IMR-90 (cell line): ENCODE measurements at regions not wholly inside any gene's neighbourhood (a gene's known extent, or its start where the extent isn't known, plus 50 kb on each side); places are given as distances from the start of the nearest gene placed in this dataset.

Experiments used
- ATAC-seq: fragments of 200-7000 bp; cut with Tn5 transposase; 2 replicates; pipeline ENCODE4 v1.9.1; 2020; ENCODE audit warnings: low read depth, mild to moderate bottlenecking, moderate library complexity
- BruUV-seq: library from RNA; stranded (reverse); fragments of 400-500 nt; replicated peaks from 2 replicates; lab custom pipeline; 2021; lab: Mats Ljungman, UMichigan
- CTCF ChIA-PET: fragments of 300-600 bp; formaldehyde crosslinking; extraction: SDS; loops from one replicate; lab custom pipeline; 2021; ENCODE audit warnings: antibody characterized with exemption; lab: Yijun Ruan, JAX
- POLR2A ChIA-PET: fragments of 300-600 bp; sonication (Branson Sonifier 250); formaldehyde crosslinking; loops from one replicate; lab custom pipeline; 2022; ENCODE audit warnings: antibody characterized with exemption; ENCODE audit not compliant: unreplicated experiment; lab: Charles Lee
- DNase-seq: peaks from one replicate; pipeline ENCODE4 v3.0.0; 2013
- H2AFZ ChIP-seq: replicated peaks from 2 replicates; pipeline ENCODE3; 2013; ENCODE audit warnings: low read length, mild to moderate bottlenecking; ENCODE audit not compliant: poor library complexity
- H2AK5ac ChIP-seq: 2 replicates; pipeline ENCODE4 v1.6.1; 2013; ENCODE audit warnings: low read depth, low read length, inconsistent platforms
- H2AK9ac ChIP-seq: replicated peaks from 2 replicates; pipeline ENCODE3; 2013; ENCODE audit warnings: mild to moderate bottlenecking, low read depth, low read length, moderate library complexity; ENCODE audit not compliant: poor library complexity
- H2BK120ac ChIP-seq: 2 replicates; pipeline ENCODE4 v1.6.1; 2013; ENCODE audit warnings: low read depth, low read length, inconsistent platforms
- H2BK15ac ChIP-seq: 3 replicates; pipeline ENCODE4 v1.6.1; 2013; ENCODE audit warnings: low read depth, low read length, inconsistent platforms
- H2BK20ac ChIP-seq: 2 replicates; pipeline ENCODE4 v1.6.1; 2013; ENCODE audit warnings: low read depth, mild to moderate bottlenecking, inconsistent platforms, low read length, moderate library complexity
- H2BK5ac ChIP-seq: 2 replicates; pipeline ENCODE4 v1.6.1; 2013; ENCODE audit warnings: mild to moderate bottlenecking, low read depth, low read length, inconsistent platforms; ENCODE audit not compliant: poor library complexity, severe bottlenecking
- H3K14ac ChIP-seq: replicated peaks from 2 replicates; pipeline ENCODE4 v1.6.1; 2013; ENCODE audit warnings: low read depth, low read length, inconsistent platforms
- H3K18ac ChIP-seq: 2 replicates; pipeline ENCODE4 v1.6.1; 2013; ENCODE audit warnings: low read depth, low read length, control low read depth
- H3K23ac ChIP-seq: 2 replicates; pipeline ENCODE4 v1.6.1; 2013; ENCODE audit warnings: low read depth, low read length, inconsistent platforms
- H3K27ac ChIP-seq: 2 replicates; pipeline ENCODE4 v1.5.1; 2013; ENCODE audit warnings: mild to moderate bottlenecking, control low read depth, low read length; ENCODE audit not compliant: insufficient read depth
- H3K27me3 ChIP-seq: 2 replicates; pipeline ENCODE4 v1.6.1; 2013; ENCODE audit warnings: low read length; ENCODE audit not compliant: control insufficient read depth, insufficient read depth
- H3K36me3 ChIP-seq: 2 replicates; pipeline ENCODE4 v1.6.1; 2013; ENCODE audit warnings: low read length, mixed read lengths; ENCODE audit not compliant: control insufficient read depth, insufficient read depth
- H3K4ac ChIP-seq: 2 replicates; pipeline ENCODE4 v1.6.1; 2013; ENCODE audit warnings: low read depth, low read length, inconsistent platforms
- H3K4me1 ChIP-seq: 2 replicates; pipeline ENCODE4 v1.6.1; 2013; ENCODE audit warnings: low read length, mixed read lengths; ENCODE audit not compliant: control insufficient read depth, insufficient read depth
- H3K4me2 ChIP-seq: 2 replicates; pipeline ENCODE4 v1.6.1; 2013; ENCODE audit warnings: low read depth, mild to moderate bottlenecking, control low read depth, low read length, moderate library complexity
- H3K4me3 ChIP-seq: 2 replicates; pipeline ENCODE4 v1.5.1; 2013; ENCODE audit warnings: low read depth, mild to moderate bottlenecking, control low read depth, low read length, moderate library complexity; ENCODE audit not compliant: insufficient read depth
- H3K56ac ChIP-seq: 2 replicates; pipeline ENCODE4 v1.6.1; 2013; ENCODE audit warnings: low read length, inconsistent platforms; ENCODE audit not compliant: insufficient read depth; ENCODE audit errors: extremely low read depth
- H3K79me1 ChIP-seq, 2 experiments: 2 replicates each; pipeline ENCODE4 v1.6.1; 2013; ENCODE audit warnings: low read length in 2 of 2, inconsistent platforms in 1 of 2, low read depth in 1 of 2
- H3K9ac ChIP-seq: 2 replicates; pipeline ENCODE4 v1.6.1; 2013; ENCODE audit warnings: low read depth, low read length, control low read depth
- H3K9me1 ChIP-seq: 2 replicates; pipeline ENCODE4 v1.6.1; 2013; ENCODE audit warnings: low read length, inconsistent platforms; ENCODE audit not compliant: insufficient read depth
- H3K9me3 ChIP-seq: 2 replicates; pipeline ENCODE4 v1.6.1; 2013; ENCODE audit warnings: low read length; ENCODE audit not compliant: control insufficient read depth, insufficient read depth
- H4K20me1 ChIP-seq: 2 replicates; pipeline ENCODE4 v1.6.1; 2013; ENCODE audit warnings: low read length, inconsistent platforms; ENCODE audit not compliant: insufficient read depth
- H4K5ac ChIP-seq: 2 replicates; pipeline ENCODE4 v1.6.1; 2013; ENCODE audit warnings: mild to moderate bottlenecking, low read depth, low read length, control low read depth
- H4K8ac ChIP-seq, 2 experiments: 2 replicates each; pipeline ENCODE4 v1.6.1; 2013; ENCODE audit warnings: low read depth in 2 of 2, low read length in 2 of 2, control low read depth in 1 of 2, inconsistent platforms in 1 of 2
- H4K91ac ChIP-seq: 2 replicates; pipeline ENCODE4 v1.6.1; 2013; ENCODE audit warnings: low read depth, low read length, inconsistent platforms; ENCODE audit not compliant: insufficient read depth
- FOS ChIP-seq: fragments of 150-350 bp; IDR thresholded peaks from 2 replicates; pipeline ENCODE4 v1.6.1; 2016; ENCODE audit warnings: low read depth, low read length
- MAZ ChIP-seq: IDR thresholded peaks from 2 replicates; pipeline ENCODE4 v1.6.1; 2012; ENCODE audit warnings: low read depth, mild to moderate bottlenecking, low read length, improper control_type of control experiment, moderate library complexity, borderline replicate concordance
- MXI1 ChIP-seq: IDR thresholded peaks from 2 replicates; pipeline ENCODE4 v1.6.1; 2012; ENCODE audit warnings: low read depth, mild to moderate bottlenecking, low read length, moderate library complexity, borderline replicate concordance
- SMC3 ChIP-seq: fragments of 150-350 bp; IDR thresholded peaks from 2 replicates; pipeline ENCODE4 v1.6.1; 2016; ENCODE audit warnings: low read depth, mild to moderate bottlenecking, antibody characterized with exemption, low read length, moderate library complexity
- WGBS, 2 experiments: methylation state at CpG; one replicate each; pipeline versions ENCODE4 v1.1.5 to v1.1.7; 2013; ENCODE audit warnings: missing lambda C conversion rate in 2 of 2; ENCODE audit not compliant: insufficient read length in 1 of 2; ENCODE audit errors: extremely low coverage in 2 of 2; 5-methylcytosine and 5-hydroxymethylcytosine counted together
- dilution Hi-C: fragments of 300-500 bp; cut with HindIII; formaldehyde crosslinking; loops from one replicate; pipeline ENCODE4 v1.14.3; 2018; ENCODE audit warnings: low sequenced_read_pairs; ENCODE audit not compliant: unreplicated experiment
- in situ Hi-C: fragments of 300-500 bp; cut with MboI; formaldehyde crosslinking; loops from 3 replicates; pipeline ENCODE4 v1.14.3; 2019; ENCODE audit warnings: low sequenced_read_pairs, inconsistent platforms, mixed read lengths
- intact Hi-C: fragments of 100-400 bp; cut with micrococcal nuclease; formaldehyde crosslinking; loops from 2 replicates; pipeline ENCODE4 v1.10.0; 2022

DNA sequence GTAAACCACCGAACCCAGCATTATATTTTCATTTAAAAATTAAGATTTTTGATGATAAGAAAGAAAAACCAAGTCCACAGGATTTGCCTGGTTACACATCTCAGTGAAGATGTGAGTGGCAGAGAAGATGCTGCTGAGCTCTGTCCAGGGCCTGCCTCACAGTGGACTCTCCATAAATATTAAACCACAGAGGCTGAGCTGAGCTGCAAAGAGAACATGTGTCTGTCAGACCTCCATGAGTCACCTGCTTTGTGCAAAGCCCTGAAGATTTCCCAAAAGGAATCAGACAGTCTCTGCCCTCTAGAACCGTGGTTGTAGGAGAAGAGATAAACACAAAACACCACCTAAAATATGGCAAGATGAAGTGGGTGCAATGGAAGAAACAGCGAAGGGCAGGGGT is 127.2 kb upstream of the TSC22D1 start:
- no peak overlapping the region for H3K9ac ChIP-seq
- no peak overlapping the region for H3K4me2 ChIP-seq
- peaks cover 7% of the 10 kb centered on the region; the same call in 1 of the 2 replicates for H3K9me1 ChIP-seq
- H3K9me3 ChIP-seq, result no peaks in the 10 kb centered on the region
- H3K23ac ChIP-seq, result no peak overlapping the region
- 0 out of 2 replicates have a peak overlapping the region, but pooled peaks have one; percentile 30 for H2BK120ac ChIP-seq
- peak overlapping the region; percentile 77 for H2AFZ ChIP-seq
- peak; percentile 87 for DNase-seq
- no peak overlapping the region for H3K4me3 ChIP-seq
- dilution Hi-C loops (no loop called here), intact Hi-C loops (no loop called here), in situ Hi-C loops (no loop called here)
- H3K4ac ChIP-seq, result peak overlapping the region; percentile 17; the same call in 1 of the 2 replicates
- H3K36me3 ChIP-seq, result no peaks in the 10 kb centered on the region
- WGBS, 2 experiments, result 100% methylated on average over 1 of the region's 3 CpGs; no CpG with 5 or more reads in 1 of the 2 experiments
- 0 out of 2 replicates have a peak, but pooled peaks cover 1% of the 10 kb centered on the region for H3K4me1 ChIP-seq
- BruUV-seq, result no TSS peak
- peak overlapping the region in 1 of 2 experiments; percentile 71; a peak in 1 of 4 replicates for H4K8ac ChIP-seq
- no peak overlapping the region for H2BK20ac ChIP-seq
- H3K79me1 ChIP-seq, result no peaks in the 10 kb centered on the region; a peak in 1 of 4 replicates
- no peak overlapping the region for H3K18ac ChIP-seq
- no peak overlapping the region for H4K91ac ChIP-seq
- POLR2A ChIA-PET, result no interaction called here
- H2AK9ac ChIP-seq, result peak overlapping the region; percentile 66
- H3K27ac ChIP-seq, result no peak overlapping the region
- H3K14ac ChIP-seq, result peak overlapping the region; percentile 54; the same call in 1 of the 2 replicates
- TF ChIP-seq SMC3 (peak; percentile 6; the same call in 1 of the 2 replicates), MXI1 (peak; percentile 68; the same call in 1 of the 2 replicates), MAZ (no peak), FOS (0 out of 2 replicates have a peak, but pooled peaks have one; percentile 9)
- H2BK5ac ChIP-seq, result peak overlapping the region; percentile 44
- ATAC-seq, result peak; percentile 89
- no peak overlapping the region for H2AK5ac ChIP-seq
- no peaks in the 10 kb centered on the region for H3K27me3 ChIP-seq
- H4K5ac ChIP-seq, result no peak overlapping the region
- H4K20me1 ChIP-seq, result no peaks in the 10 kb centered on the region
- CTCF ChIA-PET, result no interaction called here
- no peak overlapping the region for H3K56ac ChIP-seq
- no peak overlapping the region for H2BK15ac ChIP-seq
